ENCODE measurements at regions not wholly inside any gene's neighbourhood (a gene's known extent, or its start where the extent isn't known, plus 50 kb on each side); places are given as distances from the start of the nearest gene placed in this dataset.

DNA sequence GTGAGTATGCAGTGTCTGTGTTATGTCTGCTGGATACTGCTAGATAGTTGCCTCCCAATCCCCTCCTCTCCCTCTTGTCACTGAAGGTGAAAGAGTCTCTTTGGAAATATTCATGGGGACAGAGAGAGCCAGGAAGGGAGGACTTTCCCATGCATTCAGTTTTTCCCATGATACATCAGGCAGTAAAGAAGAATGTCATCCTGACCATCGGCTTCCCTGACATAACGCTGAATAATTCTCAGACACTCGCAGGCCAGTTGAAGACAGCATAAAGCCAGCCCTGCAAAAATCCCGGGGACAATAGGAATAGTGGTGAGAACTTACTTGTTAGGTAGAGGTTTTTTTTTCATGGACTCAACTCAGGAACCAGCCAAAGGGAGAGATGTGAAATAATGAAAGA is 58.1 kb downstream of the KLF4 start:
- Histone ChIP-seq H3K36me3 (replicated peaks) (no peaks in the 10 kb centered on the region), H3K4me3 (no peak overlapping the region), H3K9me3 (no peaks in the 10 kb centered on the region), H3K27me3 (ENCODE audit: low read depth) (no peaks in the 10 kb centered on the region), H3K4me1 (peaks cover 10% of the 10 kb centered on the region)
- DNase-seq (ENCODE audit: low spot score in 2 of 2): no peak
- in situ Hi-C loops (cut with MboI; ENCODE audit: low sequenced_read_pairs): no loop called here

DNA sequence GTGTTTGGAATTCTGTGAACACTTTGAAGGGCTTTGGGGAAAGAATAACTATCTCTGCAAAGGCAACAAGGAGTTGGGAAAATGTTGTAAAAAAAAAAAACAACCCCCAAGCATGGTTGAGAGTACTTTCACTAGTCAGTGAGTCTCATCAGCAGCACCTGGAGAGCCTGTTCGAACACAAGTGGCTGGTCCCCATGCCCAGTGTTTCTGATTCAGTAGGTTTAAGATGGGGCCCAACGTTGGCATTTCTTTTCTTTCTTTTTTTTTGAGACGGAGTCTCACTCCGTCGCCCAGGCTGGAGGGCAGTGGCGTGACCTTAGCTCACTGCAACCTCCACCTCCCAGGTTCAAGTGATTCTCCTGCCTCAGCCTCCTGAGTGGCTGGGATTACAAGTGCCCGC is 59.5 kb downstream of the KLF4 start:
- no peak for DNase-seq (ENCODE audit: low spot score in 2 of 2)
- H3K27me3 ChIP-seq (ENCODE audit: low read depth): no peaks in the 10 kb centered on the region
- in situ Hi-C loops (cut with MboI; ENCODE audit: low sequenced_read_pairs): no loop called here
- no peaks in the 10 kb centered on the region for H3K36me3 ChIP-seq (replicated peaks)
- H3K4me1 ChIP-seq: peaks cover 11% of the 10 kb centered on the region
- H3K4me3 ChIP-seq: no peak overlapping the region
- H3K9me3 ChIP-seq: no peaks in the 10 kb centered on the region

DNA sequence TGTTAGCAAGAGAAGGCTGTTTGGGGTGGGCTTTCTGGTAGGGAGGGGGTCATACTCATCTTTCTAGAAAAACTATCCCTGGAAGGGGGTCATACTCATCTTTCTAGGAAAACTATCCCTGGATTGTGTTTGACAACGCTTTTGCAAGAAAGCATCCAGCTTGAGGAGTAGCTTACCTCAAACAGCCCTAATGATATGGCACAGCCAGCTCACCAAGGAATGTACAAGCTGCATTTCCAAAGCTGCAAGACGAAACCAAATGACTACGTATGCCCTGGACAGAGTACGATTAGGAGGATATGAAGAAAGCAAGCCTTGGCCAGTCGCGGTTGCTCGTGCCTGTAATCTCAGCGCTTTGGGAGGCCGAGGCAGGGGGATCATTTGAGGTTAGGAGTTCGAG is 63.4 kb downstream of the KLF4 start:
- peaks cover 4% of the 10 kb centered on the region; the same call in 1 of the 2 replicates for H3K4me1 ChIP-seq
- in situ Hi-C loops (cut with MboI; ENCODE audit: low sequenced_read_pairs): loop anchor here (10.0 kb wide), 1 partner anchor 1339 kb away; no protein-coding TSS in a partner anchor
- no peak overlapping the region for H3K4me3 ChIP-seq

DNA sequence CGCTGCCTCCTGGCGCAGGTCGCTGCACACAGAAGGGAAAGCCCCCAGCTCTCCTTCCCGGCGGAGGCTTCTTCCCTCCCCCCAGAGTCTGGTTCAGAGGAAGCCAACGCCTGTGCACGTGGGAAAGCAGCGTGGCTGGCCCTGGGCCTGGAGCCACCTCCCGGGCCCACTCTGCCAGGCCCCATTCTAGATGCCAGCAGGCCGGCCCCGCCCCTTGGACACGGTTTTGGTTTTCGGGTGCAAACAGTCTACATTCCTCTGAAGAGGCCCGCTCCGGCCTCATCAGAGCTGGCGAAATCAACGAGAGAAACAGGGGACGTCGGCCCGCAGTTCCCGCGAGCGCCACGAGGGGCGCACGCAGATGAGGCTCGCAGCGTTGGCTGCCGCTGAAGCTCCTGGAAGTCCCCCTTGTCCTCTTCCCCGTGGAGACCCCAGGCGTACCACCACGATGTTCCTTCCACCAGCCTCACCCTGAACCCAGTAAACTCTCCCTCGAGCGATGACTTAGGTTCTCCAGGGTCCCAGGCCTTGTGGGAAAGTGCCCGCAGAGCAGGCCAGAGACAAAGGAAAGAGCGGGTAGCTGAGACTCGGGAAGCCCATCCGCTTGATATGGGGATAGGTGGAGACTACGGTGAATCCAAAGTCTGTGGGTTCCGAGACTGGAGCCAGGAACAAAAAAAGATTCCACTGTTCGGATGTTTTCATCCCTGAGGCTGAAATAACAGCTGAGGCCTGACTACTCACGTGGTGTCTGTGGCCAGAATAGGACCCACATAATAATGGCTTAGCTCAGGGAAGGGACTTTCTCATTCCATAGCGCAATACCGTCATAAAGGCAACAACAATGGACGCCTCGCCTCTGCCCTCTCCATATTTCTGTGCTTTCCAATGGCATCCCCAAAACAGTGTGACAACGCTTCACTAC is 64.2 kb downstream of the KLF4 start:
- no peaks in the 10 kb centered on the region for H3K27me3 ChIP-seq (ENCODE audit: low read depth)
- peaks cover 4% of the 10 kb centered on the region; the same call in 1 of the 2 replicates for H3K4me1 ChIP-seq
- in situ Hi-C loops (cut with MboI; ENCODE audit: low sequenced_read_pairs): loop anchor here (10.0 kb wide), 1 partner anchor 1339 kb away; no protein-coding TSS in a partner anchor
- DNase-seq (ENCODE audit: low spot score in 2 of 2): peak; percentile 50 to 83
- no peaks in the 10 kb centered on the region for H3K9me3 ChIP-seq
- no peak overlapping the region for H3K4me3 ChIP-seq
- H3K36me3 ChIP-seq (replicated peaks): no peaks in the 10 kb centered on the region

More for the DNA sequence above, 63.4 kb downstream of the KLF4 start:
- no peaks in the 10 kb centered on the region for H3K36me3 ChIP-seq (replicated peaks)
- H3K27me3 ChIP-seq (ENCODE audit: low read depth): no peaks in the 10 kb centered on the region
- DNase-seq (ENCODE audit: low spot score in 2 of 2): no peak
- H3K9me3 ChIP-seq: no peaks in the 10 kb centered on the region

DNA sequence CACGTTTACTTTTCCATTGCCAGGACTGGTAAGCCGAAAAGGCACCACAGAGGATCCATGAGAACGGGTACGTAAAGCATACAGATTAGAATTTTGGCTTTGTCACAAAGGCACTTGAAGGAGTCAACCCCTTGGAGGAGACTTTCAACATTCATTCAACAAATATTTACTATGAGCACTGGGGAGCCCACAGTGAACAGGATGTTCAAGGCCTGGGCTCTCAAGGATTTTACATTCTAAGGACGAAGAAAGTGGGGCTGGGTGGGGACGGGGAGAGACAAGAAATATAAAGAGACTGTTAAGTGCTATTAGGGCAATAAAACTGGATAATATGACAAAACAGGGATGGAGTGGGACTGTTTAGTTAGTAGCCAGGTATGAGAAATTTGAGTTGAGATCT is 66.0 kb downstream of the KLF4 start:
- in situ Hi-C loops (cut with MboI; ENCODE audit: low sequenced_read_pairs): loop anchor here (10.0 kb wide), 1 partner anchor 1341 kb away; no protein-coding TSS in a partner anchor
- peaks cover 4% of the 10 kb centered on the region; the same call in 1 of the 2 replicates for H3K4me1 ChIP-seq
- H3K9me3 ChIP-seq: no peaks in the 10 kb centered on the region
- no peak for DNase-seq (ENCODE audit: low spot score in 2 of 2)
- H3K27me3 ChIP-seq (ENCODE audit: low read depth): no peaks in the 10 kb centered on the region
- H3K4me3 ChIP-seq: no peak overlapping the region
- H3K36me3 ChIP-seq (replicated peaks): no peaks in the 10 kb centered on the region

DNA sequence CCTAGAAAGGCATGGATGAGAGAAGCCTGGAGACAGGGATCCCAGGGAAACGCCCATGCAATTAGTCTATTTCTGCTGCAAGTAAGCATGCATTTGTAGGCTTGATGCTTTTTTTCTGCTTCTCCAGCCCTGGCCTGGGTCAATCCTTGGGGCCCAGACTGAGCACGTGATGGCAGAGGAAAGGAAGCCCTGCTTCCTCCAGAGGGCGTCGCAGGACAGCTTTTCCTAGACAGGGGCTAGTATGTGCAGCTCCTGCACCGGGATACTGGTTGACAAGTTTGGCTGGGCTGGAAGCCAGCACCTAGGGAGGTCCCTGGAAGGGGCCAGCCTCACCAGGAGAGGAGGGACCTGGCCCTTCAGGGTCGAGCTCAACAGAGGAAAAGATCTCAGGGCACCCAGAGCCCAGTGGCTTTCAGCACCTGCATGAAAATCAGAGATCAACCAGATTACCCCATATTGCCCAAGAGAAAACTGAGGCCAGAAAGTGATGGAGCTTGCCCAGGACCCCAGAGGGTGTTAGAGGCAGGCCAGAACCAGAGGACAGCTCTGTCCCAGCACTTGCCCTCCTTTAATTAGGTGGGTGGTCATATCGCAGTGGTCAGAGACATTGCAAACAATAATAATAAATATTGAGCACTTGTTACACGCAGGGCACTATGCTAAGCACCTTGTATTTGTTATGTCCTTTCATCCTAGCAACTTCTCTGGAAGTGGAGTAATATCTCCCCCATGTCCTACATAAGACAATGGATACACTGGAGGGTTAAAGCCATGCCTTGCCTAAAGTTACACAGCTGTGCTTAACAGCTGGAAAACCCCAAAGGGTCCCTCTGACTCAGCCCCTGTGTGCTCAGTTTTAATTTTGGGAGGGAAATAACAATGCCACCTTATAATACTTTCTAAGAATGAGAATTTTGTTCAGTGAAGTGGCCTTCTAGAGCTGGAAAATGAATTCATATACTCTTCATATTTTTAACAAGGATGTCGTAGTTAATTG is 67.1 kb downstream of the KLF4 start:
- no peaks in the 10 kb centered on the region for H3K27me3 ChIP-seq (ENCODE audit: low read depth)
- no peaks in the 10 kb centered on the region for H3K36me3 ChIP-seq (replicated peaks)
- H3K4me1 ChIP-seq: peaks cover 4% of the 10 kb centered on the region; the same call in 1 of the 2 replicates
- H3K9me3 ChIP-seq: no peaks in the 10 kb centered on the region
- DNase-seq (ENCODE audit: low spot score in 2 of 2): peak; percentile 78 to 89
- H3K4me3 ChIP-seq: no peak overlapping the region
- in situ Hi-C loops (cut with MboI; ENCODE audit: low sequenced_read_pairs): loop anchor here (10.0 kb wide), 1 partner anchor 1342 kb away; no protein-coding TSS in a partner anchor

DNA sequence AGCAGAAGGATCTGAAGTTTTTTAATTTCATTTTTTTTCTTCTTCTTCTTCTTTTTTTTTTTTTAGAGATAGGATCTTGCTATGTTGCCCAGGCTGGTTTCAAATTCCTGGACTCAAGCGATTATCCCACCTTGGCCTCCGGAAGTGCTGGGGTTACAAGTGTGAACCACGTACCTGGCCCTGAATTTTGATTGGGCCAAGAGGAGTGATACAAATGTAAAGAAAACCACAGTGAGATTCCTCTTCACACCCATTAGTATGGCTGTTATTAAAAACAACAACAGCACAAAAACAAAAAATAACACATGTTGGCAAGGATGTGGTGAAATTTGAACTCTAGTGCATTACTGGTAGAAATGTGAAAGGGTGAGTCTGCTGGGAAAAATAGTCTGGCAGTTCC is 79.1 kb downstream of the KLF4 start:
- Histone ChIP-seq H3K36me3 (replicated peaks) (no peaks in the 10 kb centered on the region), H3K27me3 (ENCODE audit: low read depth) (no peaks in the 10 kb centered on the region), H3K4me3 (no peak overlapping the region), H3K4me1 (no peaks in the 10 kb centered on the region), H3K9me3 (no peaks in the 10 kb centered on the region)
- no peak for DNase-seq (ENCODE audit: low spot score in 2 of 2)
- in situ Hi-C loops (cut with MboI; ENCODE audit: low sequenced_read_pairs): no loop called here

DNA sequence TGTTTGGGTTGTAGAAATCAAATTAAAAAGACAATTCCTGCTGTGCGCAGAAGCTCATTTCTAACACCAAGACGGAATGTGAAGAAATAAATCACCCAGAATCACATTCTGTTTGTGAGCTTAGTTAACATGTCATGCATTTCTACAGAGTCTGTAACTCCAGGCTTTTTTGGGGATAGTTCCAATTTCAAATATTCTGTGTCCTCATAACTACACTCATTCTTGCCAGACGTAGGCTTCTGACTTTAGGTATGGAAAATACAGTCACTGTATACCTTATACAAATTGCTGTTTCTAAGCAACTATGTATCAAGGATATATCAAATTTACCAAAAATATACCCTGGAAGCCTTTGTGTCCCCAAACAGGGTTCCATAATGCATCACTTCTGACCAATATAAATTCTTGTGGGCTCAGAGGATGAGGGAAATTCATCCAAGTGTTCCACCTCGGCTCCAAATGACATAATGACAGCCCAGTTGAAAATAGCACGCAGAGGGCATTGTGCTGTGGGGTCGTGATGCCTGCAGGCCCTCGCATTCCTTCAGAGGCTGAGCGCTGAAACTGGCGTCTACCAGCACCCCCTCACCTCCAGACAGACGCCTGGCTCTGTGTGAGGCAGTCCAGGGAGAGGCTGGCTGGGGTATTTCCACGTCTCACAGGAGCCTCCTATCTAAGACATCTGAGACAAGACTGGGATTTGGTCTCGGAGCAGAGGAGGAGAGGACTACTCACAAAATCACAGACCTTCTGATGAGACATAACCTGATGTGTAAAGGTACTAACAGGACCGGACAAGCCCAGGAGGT is 79.8 kb downstream of the KLF4 start:
- no peaks in the 10 kb centered on the region for H3K36me3 ChIP-seq (replicated peaks)
- H3K9me3 ChIP-seq: no peaks in the 10 kb centered on the region
- H3K27me3 ChIP-seq (ENCODE audit: low read depth): no peaks in the 10 kb centered on the region
- H3K4me3 ChIP-seq: no peak overlapping the region
- H3K4me1 ChIP-seq: no peaks in the 10 kb centered on the region
- in situ Hi-C loops (cut with MboI; ENCODE audit: low sequenced_read_pairs): no loop called here
- DNase-seq (ENCODE audit: low spot score in 2 of 2): no peak

DNA sequence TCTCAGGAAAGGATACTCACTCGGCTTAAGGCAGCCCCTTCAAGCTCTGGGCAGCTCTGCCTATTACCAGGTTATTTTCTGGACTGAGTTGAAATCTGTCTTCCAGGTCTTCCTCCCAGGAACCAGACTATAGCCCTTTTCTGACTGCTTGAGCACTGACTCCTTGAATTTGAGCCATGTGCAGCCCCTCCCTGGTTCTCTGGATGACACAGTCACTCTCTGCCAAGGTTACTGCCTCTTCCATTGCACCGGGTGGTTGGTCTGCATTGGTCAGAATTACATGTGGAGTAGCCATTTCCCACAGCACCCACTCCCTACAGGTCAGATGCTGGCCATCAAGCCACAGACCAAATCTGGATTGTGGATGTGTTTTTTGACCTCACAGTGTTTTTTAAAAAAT is 81.9 kb downstream of the KLF4 start:
- no peaks in the 10 kb centered on the region for H3K9me3 ChIP-seq
- H3K4me3 ChIP-seq: no peak overlapping the region
- in situ Hi-C loops (cut with MboI; ENCODE audit: low sequenced_read_pairs): no loop called here
- no peaks in the 10 kb centered on the region for H3K27me3 ChIP-seq (ENCODE audit: low read depth)
- no peak for DNase-seq (ENCODE audit: low spot score in 2 of 2)
- no peaks in the 10 kb centered on the region for H3K4me1 ChIP-seq
- no peaks in the 10 kb centered on the region for H3K36me3 ChIP-seq (replicated peaks)

DNA sequence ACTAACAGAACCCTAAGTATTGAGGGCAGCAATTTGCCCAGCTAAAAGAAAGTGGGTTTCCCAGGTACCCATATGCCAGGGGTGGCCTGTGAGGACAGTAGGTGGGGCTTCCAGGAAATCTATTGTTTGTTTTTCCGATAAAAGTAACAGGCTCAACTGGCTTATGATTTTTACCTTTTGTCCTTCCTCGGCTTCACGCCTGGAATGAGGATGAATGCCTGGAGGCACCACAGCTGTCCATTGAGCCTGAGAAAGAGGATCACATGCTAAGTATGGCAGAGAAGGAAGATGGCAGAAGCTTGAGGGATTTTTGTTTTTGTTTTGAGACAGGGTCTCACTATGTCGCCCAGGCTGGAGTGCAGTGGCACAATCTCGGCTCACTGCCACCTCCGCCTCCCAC is 84.1 kb downstream of the KLF4 start:
- DNase-seq (ENCODE audit: low spot score in 2 of 2): no peak
- Histone ChIP-seq H3K36me3 (replicated peaks) (no peaks in the 10 kb centered on the region), H3K4me1 (no peaks in the 10 kb centered on the region), H3K9me3 (no peaks in the 10 kb centered on the region), H3K27me3 (ENCODE audit: low read depth) (no peaks in the 10 kb centered on the region), H3K4me3 (no peak overlapping the region)
- in situ Hi-C loops (cut with MboI; ENCODE audit: low sequenced_read_pairs): no loop called here

DNA sequence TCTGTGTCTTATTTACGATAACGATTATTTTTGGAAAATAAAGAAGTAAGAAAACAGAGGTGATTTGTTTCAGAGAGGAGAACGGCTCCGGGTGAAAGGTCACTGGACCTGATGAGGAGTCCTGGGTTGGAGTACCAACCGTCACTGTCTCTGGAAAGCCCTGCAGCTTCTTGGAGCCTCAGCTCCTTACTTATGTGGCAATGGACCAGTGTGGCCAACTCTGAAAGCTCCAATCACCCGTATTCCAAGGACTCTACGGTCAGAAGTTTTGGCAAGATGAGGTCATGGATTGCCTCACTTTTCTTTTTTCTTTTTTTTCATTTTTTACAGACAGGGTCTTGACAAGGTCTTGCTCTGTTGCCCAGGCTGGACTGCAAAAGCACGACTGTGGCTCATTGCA is 84.8 kb downstream of the KLF4 start:
- Histone ChIP-seq H3K4me3 (no peak overlapping the region), H3K27me3 (ENCODE audit: low read depth) (no peaks in the 10 kb centered on the region), H3K36me3 (replicated peaks) (no peaks in the 10 kb centered on the region), H3K9me3 (no peaks in the 10 kb centered on the region), H3K4me1 (no peaks in the 10 kb centered on the region)
- in situ Hi-C loops (cut with MboI; ENCODE audit: low sequenced_read_pairs): no loop called here
- DNase-seq (ENCODE audit: low spot score in 2 of 2): no peak

DNA sequence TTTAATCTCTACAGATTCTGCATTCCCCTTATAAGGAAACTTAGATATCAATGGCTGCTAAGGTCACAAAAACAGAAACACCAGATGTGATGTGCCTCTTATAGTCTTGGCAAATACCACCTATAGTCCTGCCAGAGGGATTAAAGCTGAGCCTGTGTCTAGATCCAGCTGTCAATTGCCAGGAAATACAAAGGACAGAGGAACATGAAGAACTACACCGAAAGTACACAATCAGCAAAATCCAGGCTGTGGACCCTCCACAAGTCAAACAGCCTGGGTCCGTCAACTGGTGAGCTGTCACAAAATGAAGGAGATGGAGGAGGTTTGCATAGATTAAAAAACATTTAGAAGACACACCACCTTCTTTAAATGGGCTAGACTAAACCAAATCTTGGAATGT is 85.4 kb downstream of the KLF4 start:
- H3K9me3 ChIP-seq: no peaks in the 10 kb centered on the region
- no peaks in the 10 kb centered on the region for H3K4me1 ChIP-seq
- in situ Hi-C loops (cut with MboI; ENCODE audit: low sequenced_read_pairs): no loop called here
- DNase-seq (ENCODE audit: low spot score in 2 of 2): no peak
- H3K4me3 ChIP-seq: no peak overlapping the region
- H3K27me3 ChIP-seq (ENCODE audit: low read depth): no peaks in the 10 kb centered on the region
- H3K36me3 ChIP-seq (replicated peaks): no peaks in the 10 kb centered on the region

All from HAP-1 (cell line).